ENCODE measurements at regions not wholly inside any gene's neighbourhood (a gene's known extent, or its start where the extent isn't known, plus 50 kb on each side); places are given as distances from the start of the nearest gene placed in this dataset.

- no peak overlapping the region for H3K4me2 ChIP-seq (ENCODE audit: insufficient read depth, low read length)
- BruUV-seq (replicated peaks) = no TSS peak
- H3K4me3 ChIP-seq = no peak overlapping the region
- FAIRE-seq (no peak), ATAC-seq (no peak), DNase-seq (ENCODE audit: extremely low read depth in 1 of 4, low spot score in 3 of 4) (no peak)
- intact Hi-C loops (cut with micrococcal nuclease) (no loop called here), in situ Hi-C loops (cut with MboI) (no loop called here)
- no peak overlapping the region for H2AFZ ChIP-seq (ENCODE audit: low read depth, low read length)
- TF ChIP-seq ZNF778 (CRISPR knock-in tag; IDR thresholded peaks at IDR 0.05) = no peak
- no peak for TF ChIP-seq CHD4 (IDR thresholded peaks at IDR 0.05; ENCODE audit: insufficient read depth, insufficient replicate concordance, low read depth, low read length, poor library complexity, severe bottlenecking)
- TF ChIP-seq MEF2A (IDR thresholded peaks at IDR 0.05; ENCODE audit: control insufficient read depth, low read depth, low read length) = no peak
- TF ChIP-seq MAFF (IDR thresholded peaks at IDR 0.05; ENCODE audit: low read length) = no peak
- TF ChIP-seq, protein P1, sequence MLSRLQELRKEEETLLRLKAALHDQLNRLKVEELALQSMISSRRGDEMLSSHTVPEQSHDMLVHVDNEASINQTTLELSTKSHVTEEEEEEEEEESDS (CRISPR knock-in tag; IDR thresholded peaks at IDR 0.05) = no peak
- no peak for TF ChIP-seq ZFP91 (CRISPR knock-in tag; IDR thresholded peaks at IDR 0.05)
- no peak for TF ChIP-seq DIDO1 (tag; IDR thresholded peaks at IDR 0.05; ENCODE audit: low read depth)
- no peak for TF ChIP-seq TARDBP (IDR thresholded peaks at IDR 0.05)
- no peak for TF ChIP-seq CBX2 (IDR thresholded peaks at IDR 0.05; ENCODE audit: insufficient read depth, low read length, poor library complexity, severe bottlenecking)
- TF ChIP-seq PHTF2 (CRISPR knock-in tag; IDR thresholded peaks at IDR 0.05) = no peak
- TF ChIP-seq NR2C1 (IDR thresholded peaks at IDR 0.05) = no peak
- no peak for TF ChIP-seq NR2C1 (tag; IDR thresholded peaks at IDR 0.05)
- no peak for TF ChIP-seq HMGXB4 (CRISPR knock-in tag; IDR thresholded peaks at IDR 0.05)
- no peak for TF ChIP-seq CHD1 (IDR thresholded peaks at IDR 0.05; ENCODE audit: low read length)
- no peak for TF ChIP-seq SMC3 (conservative IDR thresholded peaks at IDR 0.05; ENCODE audit: insufficient read depth, low read depth, low read length)
- no peak for TF ChIP-seq NR0B1 (IDR thresholded peaks at IDR 0.05; ENCODE audit: partially characterized antibody)
- WGBS (ENCODE audit: insufficient coverage, low coverage, missing lambda C conversion rate) = 0% methylated on average over 3 of the region's 4 CpGs
- no peaks in the 10 kb centered on the region for H3K9me3 ChIP-seq (replicated peaks; ENCODE audit: control insufficient read depth, insufficient read depth, low read depth, low read length)
- no peak overlapping the region for H3K9ac ChIP-seq (ENCODE audit: insufficient read depth in 1 of 2, low read depth in 2 of 2, low read length in 2 of 2)
- ChIA-PET POLR2A (no interaction called here), CTCF (ENCODE audit: low intra/inter-chr PET ratio) (no interaction called here)
- no peaks in the 10 kb centered on the region for H3K27me3 ChIP-seq (ENCODE audit: control insufficient read depth in 2 of 2, insufficient read depth in 2 of 2, low read length in 2 of 2)
- H3K36me3 ChIP-seq (ENCODE audit: control insufficient read depth, insufficient read depth, low read length) = no peaks in the 10 kb centered on the region
- H3K27ac ChIP-seq (ENCODE audit: extremely low read depth, low read depth, low read length) = no peak overlapping the region
- H3K9me1 ChIP-seq (ENCODE audit: control insufficient read depth, insufficient read depth, low read length) = no peaks in the 10 kb centered on the region
- no peaks in the 10 kb centered on the region for H4K20me1 ChIP-seq (replicated peaks; ENCODE audit: control insufficient read depth, insufficient read depth, low read length)
- no peaks in the 10 kb centered on the region for H3K79me2 ChIP-seq (ENCODE audit: control insufficient read depth, insufficient read depth, low read length)
- H3K4me1 ChIP-seq (replicated peaks in 1 of 2; ENCODE audit: control insufficient read depth in 2 of 2, insufficient read depth in 2 of 2, low read length in 2 of 2) = no peaks in the 10 kb centered on the region
These were observed 55.3 kb upstream of the VGLL3 start for GRCh38 chr3:87046241-87046640.

All from K562 (cell line).